NCI-H345 (cell line): ENCODE measurements at regions not wholly inside any gene's neighbourhood (a gene's known extent, or its start where the extent isn't known, plus 50 kb on each side); places are given as distances from the start of the nearest gene placed in this dataset.
A peak's percentile ranks its signal among the peaks of the same experiment; 100 is the strongest.

Experiments
- DNase-seq: peaks from one replicate; lab custom pipeline; 2025; lab: John Stamatoyannopoulos, UW

DNA sequence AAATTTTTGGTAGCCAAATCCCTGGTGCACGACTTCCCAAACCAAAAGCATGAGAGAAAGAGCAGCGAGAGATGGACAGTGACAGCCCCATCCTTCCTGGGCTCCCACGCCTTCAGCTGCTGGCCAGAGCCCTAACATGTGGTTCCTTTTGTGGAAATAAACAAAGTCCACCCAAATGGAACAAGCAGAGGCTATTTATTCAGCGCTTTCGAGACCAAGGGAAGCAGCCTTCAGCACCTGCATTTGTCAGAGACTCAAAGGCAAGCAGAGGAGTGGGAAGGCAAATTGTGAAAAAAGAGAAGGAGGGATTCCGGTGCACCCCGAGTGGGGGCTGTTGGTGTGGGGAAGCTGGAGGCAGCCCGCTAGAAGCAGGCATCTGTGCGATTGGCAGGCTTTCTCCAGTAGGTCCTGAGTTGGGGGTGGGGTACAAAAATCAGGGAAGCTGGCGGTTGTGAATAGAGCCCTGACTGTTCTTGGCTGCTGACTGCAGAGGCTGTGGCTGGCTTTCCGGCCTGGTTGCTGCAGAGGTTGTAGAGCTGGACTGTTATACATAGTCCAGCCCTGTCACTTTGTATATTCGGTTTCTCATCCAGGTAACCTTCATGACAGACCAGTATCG is 427.2 kb downstream of the OCA2 start:
- no peak for DNase-seq

DNA sequence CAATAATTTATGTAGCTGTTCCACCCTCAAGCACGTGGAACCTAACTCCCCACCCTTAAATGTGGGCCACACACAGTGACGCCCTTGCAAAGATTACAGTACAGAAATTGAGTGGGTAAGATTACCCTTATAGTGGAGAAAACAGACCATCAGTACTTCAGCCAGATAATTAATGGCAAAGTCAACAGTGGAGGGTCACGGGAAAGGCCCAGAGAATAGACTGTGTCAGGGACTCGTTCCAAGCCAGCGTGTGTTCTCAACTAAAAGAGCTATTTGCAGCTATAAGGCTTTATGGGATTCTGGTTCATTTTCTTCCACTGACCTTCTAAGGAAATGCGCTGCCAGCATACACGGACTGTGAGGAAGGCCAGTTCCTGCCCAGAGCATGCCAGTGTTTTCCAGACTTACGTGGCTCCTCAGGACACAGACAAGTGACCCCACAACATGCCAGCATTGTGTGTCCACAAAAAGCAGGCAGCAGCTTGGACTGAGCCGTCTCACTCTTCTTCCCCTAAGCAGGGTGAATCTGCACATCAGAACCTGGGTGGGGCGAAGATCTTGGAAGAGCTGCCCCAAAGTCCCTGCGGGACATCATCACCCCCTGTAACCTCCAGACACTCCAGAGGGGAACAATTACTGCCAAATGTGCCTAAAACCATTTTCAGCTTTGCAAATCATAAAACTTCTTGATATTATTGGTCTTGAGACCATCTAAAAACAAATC is 428.5 kb downstream of the OCA2 start:
- no peak for DNase-seq

DNA sequence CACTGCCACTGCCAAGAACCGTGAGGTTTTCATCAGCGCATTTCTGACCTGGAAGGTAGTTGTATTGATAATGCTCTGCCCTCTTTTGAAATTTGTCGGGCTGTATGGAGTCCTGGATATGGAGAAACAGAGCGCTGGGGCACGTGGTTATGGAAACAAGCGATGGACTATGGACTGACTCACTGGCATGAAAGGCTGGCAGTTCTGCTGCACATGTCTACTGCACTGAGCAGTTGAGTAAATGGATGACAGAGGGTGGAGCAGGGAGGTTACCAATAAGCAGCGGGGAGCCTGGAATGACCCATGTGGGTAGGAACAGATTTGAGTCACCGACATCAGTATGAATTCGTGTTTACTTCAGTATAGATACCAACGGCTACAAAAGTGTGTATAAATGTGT is 429.5 kb downstream of the OCA2 start:
- no peak for DNase-seq

DNA sequence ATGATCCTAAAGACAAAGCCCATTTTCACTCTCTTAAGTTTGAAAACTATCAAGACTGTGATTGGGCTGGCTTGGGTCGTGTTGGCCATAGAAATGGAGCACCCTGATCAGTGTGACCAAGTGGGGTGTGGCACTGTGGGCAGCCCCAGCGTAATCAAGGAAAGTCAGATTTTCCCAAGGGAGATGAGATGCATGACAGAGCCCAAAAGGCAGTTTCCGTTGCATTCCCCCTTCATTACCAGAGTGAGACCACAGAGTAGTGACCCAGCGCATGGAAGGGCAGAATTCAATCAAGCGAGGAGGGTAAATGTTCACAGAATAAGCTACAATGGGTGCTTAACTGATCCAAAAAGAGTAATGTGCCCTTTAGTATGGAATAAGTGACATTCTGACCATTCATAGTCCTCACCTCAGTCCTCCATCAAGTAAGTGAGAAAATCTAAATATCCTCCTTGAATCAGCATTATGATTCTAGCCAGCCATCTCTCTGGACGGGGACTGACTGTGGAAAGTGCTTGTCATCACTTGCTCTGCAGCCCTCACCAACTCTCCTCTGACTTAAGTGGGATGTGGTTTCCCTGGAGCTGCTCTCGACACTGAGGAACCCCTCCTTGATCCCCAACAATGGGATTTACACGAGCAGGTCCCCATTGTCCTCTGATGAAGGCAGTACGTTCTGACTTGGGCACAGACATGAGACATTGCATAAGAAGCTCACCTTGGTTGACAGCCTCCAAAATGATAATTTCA is 430.5 kb downstream of the OCA2 start:
- no peak for DNase-seq

DNA sequence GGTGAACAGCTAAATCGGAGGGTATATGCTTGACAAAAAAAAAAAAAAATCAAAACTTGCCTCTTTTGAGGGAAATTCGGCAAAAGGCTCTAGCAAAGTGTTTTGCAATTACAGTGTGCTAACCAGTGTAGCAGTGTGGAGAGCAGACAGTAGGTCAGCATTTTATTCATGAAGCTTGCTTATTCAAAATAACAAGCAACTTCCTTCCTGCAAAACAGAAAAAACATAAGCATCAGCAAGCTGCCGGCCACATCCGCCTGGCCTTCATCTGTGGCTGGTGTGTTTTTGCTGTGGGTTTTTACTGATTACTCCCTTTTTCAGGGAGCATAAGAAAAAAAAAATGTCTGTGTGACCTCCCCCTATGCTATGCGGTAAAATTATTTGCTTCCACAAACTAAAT is 434.1 kb downstream of the OCA2 start:
- no peak for DNase-seq

DNA sequence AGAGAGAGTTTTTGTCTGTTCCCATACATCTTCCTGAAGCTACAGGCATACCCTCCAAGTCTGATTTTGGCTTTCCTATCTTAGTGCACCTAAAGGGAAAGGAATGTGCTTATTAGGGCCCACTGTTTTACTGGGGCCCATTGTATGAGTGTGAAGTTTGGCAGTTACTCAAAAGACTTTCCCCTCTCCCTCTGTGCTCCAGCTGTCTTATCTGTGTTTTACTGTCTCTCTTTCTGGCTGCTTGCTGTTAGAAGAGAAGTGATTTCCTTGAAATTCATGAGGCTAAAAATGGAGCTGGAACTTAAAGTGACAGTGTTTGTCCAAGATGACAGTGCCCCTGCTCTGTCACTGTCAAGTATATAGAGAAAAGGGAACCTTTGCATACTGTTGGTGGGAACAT is 436.2 kb downstream of the OCA2 start:
- DNase-seq, result no peak

DNA sequence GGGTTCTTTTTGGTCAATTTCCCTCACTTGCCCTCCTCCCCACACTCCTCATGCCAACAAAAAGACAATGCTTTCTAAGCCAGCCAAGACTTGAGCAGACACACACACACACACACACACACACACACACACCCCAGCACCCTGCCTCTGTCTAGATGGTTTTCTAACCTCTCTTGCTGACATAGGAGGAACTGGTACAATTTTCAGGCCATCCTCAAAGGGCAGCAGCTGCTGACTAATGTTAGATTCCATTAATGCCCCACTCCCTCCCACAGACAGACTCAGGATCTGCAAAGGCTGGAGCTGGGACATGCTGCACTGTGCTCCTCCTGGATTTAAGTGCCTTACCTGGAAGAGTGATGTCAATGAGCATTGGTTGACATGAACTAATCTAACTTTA is 438.4 kb downstream of the OCA2 start:
- no peak for DNase-seq

DNA sequence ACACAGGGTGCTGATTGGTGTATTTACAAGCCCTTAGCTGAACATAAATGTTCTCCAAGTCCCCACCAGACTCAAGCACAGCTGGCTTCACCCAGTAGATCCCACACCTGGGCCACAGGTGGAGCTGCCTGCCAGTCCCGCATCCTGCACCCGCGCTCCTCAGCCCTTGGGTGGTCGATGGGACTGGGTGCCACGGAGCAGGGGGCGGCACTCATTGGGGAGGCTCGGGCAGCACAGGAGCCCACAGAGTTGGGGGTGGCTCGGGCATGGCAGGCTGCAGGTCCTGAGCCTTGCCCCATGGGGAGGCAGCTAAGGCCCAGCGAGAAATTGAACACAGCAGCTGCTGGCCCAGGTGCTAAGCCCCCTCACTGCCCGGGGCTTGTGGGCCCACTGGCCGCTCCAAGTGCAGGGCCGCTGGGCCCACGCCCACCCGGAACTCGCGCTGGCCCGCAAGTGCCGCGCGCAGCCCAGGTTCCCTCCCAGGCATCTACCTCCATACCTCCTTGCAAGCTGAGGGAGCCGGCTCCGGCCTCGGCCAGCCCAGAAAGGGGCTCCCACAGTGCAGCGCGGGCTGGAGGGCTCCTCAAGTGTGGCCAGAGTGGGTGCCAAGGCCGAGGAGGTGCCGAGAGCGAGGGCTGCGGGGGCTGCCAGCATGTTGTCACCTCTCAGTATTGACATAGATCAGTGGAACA is 442.7 kb downstream of the OCA2 start:
- DNase-seq, result no peak

DNA sequence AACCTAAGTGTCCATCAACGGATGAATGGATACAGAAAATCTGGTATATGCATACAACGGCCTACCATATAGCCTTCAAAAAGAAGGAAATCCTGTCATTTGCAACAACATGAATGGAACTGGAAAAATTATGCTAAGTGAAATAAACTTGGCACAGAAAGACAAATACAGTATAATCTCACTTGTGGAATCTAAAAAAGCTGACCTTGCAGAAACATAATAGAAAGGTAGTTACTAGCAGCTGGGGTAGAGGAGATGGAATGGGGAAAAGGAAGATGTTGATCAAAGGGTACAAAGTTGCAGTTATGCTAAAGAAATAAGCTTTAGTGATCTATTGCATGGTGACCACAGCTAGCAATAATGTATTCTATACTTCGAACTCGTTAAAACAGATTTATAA is 444.1 kb downstream of the OCA2 start:
- no peak for DNase-seq

DNA sequence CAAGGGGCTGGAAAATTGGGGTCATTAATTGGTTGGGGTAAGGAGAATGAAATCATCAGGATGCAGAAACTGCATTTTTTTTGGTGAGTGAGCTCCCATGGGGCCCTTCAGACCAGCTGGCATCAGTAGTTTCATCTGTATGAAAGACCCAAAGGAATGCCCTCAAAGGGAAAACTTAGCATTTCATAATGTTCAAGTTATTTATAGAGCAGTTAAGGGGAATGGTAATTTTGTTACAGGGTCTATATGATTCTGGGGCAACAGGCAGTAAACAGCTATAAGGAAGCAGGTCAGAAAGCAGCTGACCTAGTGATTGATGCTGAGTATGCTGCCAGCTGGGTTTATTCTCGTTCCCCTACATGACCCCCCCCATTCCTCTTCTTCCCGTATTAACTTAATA is 448.9 kb downstream of the OCA2 start:
- no peak for DNase-seq

DNA sequence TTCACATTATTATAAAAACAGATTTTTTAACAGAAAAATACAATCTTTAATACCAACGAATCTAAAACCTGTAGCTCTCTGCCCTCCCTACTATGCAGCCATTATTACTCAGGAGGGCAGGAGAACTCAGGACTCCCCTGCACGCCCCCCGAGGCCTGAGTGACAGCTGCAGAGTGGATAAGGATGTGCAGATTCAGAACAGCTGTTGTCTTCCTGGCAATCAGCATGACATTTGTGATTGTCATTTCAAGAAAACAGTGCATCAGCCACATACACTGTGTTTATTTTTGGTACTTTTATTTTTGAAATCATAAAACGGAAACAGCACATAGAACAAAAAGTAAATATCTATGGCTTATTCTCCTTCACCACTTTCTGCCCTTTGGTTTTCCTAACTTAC is 450.8 kb downstream of the OCA2 start:
- DNase-seq, result no peak

DNA sequence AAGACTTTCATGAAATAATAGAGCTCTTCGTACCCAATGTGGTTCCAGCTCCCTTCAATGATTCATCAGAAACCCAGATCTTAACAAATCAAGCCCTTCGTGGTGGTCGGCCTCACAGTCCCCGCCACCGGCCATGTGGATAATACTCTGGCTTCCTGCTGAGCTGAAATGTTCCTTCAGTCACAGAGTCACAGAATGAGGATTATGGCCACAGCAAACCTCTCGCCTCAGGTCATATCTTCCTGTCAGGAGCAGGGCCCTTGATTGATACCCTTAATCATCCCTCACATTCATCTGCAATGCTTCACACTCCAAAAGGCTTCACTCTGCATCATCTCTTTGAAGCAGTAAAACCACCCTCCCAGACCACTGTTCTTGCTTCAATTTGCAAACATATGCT is 452.6 kb downstream of the OCA2 start:
- DNase-seq, result no peak

DNA sequence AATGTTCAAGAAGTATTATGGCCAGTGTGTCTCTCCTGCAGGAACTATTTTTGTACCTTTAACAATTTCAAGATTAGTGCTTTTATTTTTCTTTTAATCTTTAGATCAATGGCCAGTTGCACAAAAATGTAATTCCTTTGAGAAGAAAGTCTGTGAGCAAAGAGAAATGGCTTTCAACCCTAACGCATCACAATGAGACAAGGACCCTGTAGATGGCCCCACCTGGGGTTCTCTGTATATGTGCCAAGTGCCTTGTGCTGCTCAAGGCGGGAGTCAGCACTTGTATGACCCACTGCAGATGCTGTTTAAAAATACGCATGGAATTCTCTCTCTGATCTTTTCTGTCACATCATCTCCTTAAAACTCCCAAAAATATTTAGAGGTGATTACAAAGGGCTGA is 453.4 kb downstream of the OCA2 start:
- DNase-seq, result peak; percentile 24

DNA sequence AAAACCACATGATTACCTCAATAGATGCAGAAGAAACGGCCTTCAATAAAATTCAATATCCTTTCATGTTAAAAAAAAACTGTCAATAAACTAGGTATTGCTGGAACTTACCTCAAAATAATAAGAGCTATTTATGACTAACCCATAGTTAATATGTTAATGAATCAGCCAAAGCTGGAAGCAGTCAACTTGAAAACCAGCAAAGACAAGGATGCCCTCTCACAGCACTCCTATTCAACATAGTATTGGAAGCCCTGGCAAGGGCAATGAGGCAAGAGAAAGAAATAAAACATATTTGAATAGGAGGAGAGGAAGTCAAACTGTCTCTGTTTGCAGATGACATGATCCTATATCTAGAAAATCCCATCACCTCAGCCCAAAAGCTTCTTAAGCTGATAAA is 456.1 kb downstream of the OCA2 start:
- DNase-seq, result no peak

DNA sequence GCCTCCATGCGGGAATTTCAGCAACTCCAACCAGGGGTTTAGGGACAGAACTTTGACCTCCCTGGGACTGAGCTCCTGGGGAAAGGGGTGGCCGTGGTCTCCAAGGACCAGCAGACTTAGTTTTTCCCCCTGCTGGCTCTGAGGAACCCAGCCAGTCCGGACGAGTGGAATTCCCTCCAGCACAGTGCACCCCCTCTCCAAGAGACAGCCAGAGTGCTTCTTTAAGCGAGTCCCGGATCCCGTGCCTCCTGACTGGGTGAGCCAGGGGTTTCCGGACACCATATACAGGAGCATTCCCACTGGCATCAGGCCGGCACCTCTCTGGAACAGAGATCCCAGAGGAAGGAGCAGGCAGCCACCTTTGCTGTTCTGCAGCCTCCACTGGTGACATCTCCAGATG is 459.5 kb downstream of the OCA2 start:
- DNase-seq, result no peak

DNA sequence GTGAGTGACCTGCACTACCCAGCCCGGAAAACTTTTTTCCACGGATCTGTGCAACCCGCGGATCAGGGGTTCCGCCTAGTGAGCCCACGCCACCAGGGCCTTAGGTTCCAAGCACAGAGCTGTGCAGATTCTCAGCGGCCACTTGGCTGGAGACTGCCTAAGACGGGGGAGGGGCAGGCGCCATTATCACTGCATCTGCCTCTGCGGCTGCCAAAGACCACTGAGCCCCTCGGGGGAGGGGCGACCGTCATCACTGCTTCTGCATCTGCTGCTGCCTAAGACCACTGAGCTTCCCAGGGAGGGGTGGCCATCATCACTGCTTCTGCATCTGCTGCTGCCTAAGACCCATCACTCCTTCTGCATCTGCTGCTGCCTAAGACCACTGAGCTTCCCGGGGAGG is 460.2 kb downstream of the OCA2 start:
- DNase-seq, result no peak

DNA sequence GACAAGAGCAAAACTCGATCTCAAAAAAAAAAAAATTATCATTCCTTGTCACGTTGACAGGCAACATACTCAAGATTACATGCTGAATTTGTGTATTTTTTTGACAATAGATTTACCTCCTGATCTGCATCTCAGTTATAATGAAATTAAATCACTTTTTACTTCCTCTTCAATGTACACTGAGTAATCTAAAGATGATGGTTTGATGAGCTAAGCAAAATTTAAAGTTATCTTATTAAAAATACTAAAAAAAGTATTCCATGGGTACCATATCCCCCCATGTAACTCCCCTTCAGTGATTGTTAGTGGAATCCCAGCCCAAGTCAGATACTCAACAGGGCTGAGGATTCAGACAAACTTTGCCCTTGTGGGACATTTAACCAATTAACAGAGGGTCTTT is 463.2 kb downstream of the OCA2 start:
- no peak for DNase-seq

DNA sequence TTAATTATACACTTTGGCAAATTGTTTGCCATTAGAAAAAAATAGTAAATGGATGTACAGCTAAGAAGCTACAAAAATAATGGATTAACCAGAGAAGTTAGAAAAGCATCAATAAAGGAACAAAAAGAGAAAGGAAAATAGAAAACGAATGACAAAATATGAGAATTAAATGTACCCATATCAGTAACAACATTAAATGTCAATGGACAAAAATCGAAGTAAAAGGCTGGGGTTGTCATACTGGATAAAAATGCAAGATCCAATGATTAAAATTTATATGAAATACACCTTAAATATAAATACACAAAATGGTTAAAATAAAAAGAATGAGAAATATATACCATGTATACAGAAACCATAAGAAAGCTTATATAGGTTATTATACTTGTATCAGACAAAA is 470.6 kb downstream of the OCA2 start:
- DNase-seq, result no peak

DNA sequence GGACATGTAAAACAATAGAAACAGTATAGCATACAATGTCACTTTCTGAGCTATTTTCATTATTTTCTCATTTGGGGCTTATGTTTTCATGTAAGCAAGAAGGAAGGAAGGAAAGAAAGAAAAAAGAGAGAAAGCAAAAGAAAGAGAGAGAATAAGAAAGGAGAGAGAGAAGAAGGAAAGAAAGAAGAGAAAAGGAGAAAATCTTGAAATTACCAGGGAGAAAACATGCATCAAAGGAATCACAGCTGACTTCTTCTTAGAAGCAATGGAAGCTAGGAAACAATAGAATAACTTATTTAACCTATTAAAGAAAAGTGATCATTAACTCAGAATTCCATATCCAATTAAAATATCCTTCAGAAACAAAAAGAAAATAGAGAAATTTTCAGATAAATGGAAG is 471.5 kb downstream of the OCA2 start:
- DNase-seq, result no peak

DNA sequence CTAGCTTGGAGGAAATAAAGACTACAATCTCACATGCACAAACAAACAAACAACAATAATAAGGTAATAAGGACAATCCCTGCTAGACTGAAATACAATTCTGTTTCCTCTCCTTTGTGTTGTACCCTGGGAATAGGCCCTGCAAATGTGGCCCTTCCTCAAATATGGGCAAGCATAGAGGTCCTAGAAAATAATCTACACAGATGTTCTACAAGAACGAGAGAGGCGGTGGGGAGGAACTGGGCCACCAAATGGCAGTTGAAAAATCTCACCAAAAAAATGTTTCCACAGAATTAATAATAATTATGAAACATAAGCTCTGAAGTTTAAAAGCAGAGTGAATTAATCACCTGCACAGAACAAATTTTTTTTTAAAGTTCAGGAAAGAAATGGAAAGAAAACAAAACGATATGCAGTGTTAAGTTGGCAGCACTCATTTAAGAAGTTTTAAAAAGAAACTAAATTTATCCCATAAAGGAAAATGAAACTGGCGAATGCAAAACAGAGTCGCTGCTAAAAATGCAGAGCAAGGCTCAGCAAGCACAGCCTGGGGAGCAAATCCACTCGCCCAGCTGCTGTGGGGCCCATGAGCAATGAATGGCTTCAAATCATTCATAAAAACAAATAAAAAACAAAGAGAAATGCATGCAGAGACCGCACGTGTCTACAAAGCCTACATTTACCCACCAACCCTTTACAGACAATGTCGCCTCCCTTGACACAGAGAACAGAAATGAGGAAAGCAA is 475.4 kb downstream of the OCA2 start:
- DNase-seq, result peak; percentile 27

DNA sequence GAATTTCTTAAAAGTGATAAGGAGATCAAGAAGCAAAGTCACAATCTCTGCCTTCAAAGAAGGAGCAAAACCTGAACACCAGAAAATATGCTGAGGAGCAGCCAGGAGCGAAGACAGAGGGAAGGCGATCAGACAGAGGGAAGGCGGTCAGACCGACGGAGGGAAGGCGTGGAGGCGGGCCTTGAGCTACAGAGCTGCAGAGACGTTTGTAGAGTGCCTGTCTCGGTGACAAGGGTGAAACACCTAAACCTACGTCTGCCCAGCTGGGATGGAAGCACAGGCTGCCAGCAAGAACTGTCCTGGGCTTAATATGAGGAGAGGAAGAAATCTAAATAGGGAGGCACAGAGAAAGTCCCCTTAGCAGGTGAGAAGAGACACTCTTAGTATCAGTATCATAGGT is 476.0 kb downstream of the OCA2 start:
- no peak for DNase-seq

DNA sequence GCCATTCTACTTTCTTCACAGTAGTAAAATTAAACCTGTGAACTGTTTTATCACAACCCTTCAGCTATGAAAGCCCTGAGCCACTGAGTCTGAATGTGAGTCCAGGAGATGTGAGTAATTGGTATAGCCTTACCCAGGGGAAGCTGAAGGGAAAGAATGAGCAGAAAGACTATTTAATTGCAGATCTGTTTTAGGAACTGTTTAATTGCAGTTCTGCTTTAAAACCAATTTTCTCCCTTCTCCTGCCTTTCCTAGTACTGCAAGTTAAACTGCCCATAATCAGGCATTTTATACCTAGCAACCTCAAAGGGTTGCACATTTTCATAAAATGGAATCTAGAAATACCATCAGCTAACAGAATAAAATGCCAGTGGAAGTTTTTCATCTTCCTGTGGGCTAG is 476.7 kb downstream of the OCA2 start:
- DNase-seq, result no peak
